ENCODE measurements at regions not wholly inside any gene's neighbourhood (a gene's known extent, or its start where the extent isn't known, plus 50 kb on each side); places are given as distances from the start of the nearest gene placed in this dataset.
"Not testable (repeated sequence)": the region's sequence is repeated elsewhere in the genome, so short reads cannot be mapped to it uniquely, and the experiment has no call there.

DNA sequence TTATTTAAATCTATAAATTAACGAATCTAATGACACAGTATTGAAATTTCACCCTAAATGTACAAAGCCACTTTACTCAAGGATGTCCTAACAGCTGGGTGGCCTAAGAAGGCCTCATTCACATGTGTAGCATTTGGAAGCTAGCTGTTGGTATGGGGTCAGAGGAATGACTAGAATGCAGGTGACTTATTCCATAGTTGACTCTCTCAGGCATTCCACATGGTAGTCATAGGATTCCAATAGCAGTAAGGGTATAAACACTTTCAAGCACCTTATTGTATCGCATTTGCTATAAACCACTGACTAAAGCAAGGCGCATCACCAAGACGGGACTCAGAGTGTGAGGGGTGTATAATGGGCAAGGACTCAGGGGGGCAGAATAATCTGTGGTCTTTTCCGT is 294.8 kb upstream of the EPHA3 start:
- DNase-seq = no peak

DNA sequence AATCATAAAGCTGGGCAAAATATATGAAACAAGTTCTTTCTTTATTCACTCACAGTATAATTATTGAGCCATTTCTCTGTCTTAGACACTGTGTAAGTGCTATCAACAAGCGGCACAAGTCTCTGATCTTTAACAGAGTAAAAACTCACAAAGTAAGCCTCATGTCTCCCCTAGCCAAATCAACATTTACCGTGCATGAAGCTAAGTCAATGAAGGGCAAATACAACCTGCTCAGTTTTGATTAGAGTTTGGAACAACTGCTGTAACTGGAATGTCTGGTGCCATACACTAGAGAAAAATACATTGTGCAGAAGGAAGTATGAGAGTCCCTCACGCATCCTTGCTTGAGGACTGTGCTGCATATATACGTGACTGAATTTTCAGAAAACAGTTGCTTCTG is 291.0 kb upstream of the EPHA3 start:
- no peak for DNase-seq

DNA sequence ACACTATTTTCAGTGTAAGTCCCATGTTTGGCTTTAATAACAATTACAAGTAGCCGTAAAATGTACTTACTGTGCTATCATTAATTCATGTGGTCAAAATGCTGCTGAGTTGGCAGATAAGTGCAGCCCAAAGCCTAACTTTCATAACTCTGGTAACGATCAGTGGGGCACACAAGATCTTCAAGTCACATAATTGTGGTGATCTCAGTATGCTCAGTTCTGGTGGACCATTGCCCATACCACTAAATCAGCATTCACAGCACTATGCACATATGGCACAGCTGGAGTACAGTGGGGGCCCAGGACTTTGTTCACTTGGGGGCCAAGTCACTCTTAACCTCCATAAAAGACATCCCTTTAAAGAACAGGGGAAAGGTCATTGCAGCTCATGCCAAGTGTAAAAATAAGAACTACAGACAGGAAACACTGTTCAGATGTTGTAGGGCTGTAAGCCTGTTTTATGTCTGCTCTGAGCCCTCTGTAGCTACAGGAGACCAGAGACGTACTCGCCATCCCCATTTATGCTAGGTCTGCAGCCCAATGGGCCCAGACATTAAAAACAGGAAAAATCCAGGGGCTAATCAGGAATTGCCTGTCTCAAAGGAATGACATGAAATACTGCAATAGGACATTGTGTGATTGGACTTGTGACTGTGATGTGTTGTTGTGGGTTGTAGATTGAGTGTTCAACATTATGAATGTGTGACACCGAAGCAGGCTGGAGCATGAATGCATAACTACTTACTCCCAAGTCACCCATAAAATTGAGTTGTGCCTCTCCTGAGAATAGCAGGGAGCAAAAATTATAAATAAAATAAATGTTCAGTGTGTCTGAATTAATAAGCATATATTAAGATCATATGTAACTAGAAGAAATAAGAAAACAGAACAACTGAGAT is 282.5 kb upstream of the EPHA3 start:
- DNase-seq = no peak

DNA sequence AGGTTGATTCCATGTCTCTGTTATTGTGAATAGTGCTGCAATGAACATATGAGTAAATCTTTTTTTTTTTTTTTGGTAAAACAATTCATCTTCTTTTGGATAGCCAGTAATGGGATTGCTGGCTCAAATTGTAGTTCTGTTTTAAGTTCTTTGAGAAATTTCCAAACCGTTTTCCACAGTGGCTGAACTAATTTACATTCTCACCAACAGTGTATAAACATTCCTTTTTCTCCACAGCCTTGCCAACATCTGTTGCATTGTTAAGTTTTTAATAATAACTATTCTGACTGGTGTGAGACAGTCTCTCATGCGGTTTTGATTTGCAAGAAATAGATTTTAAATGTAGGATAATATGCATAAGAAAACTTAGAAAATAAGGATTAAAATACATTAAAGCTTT is 279.0 kb upstream of the EPHA3 start:
- no peak for DNase-seq

DNA sequence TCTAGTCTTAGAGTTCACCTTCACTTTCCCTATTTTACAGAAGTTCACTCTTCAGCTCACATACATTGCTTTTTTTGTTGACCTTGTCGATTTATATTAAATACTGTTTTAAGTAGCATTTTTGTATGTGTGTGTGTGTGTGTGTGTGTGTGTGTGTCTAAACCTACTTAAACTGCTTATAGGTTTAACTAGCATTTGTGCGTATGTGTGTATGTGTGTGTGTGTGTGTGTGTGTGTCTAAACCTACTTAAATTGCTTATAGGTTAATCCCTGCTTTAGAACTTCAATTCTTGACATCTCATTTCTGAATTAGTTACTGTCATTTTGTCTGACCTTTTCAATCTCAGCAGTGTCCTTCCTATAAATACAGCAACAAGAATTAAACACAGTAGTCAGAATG is 254.8 kb upstream of the EPHA3 start:
- no peak for DNase-seq

DNA sequence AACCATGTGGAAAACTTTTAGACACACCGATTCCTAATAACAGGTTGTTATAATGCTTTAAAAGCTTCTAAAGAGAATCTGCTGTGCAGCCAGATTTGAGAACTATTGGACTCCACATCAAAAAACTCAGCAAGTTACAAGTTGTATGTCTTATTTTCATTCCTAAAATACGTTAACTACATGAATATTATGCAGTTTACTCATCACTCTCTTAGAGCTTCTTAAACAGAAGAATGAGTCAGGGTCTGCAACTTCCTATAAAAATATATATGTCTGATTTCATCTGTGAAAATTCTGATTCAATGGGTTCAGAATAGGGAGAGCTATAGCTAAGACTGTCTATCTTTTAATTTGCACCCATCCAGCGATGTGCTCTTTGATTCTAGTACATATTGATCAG is 244.2 kb upstream of the EPHA3 start:
- DNase-seq = no peak

DNA sequence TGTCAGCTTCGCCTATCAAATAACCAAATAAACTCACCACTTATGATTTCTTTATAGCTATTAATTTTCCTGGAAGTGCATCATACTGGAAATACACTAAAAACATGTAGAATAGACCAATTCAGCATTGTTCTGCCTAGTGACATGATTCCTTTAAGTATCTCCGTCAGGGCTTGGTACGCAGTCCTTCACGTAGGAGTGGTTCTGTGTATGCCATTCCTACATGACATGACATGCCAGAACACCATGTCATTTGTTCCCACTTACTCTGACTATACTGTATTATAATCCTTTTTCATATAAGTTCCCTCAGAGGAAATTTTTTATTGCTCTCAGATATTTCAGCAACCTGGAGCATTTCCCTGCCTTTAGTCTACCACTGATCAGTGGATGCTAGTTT is 230.7 kb upstream of the EPHA3 start:
- DNase-seq = no peak

DNA sequence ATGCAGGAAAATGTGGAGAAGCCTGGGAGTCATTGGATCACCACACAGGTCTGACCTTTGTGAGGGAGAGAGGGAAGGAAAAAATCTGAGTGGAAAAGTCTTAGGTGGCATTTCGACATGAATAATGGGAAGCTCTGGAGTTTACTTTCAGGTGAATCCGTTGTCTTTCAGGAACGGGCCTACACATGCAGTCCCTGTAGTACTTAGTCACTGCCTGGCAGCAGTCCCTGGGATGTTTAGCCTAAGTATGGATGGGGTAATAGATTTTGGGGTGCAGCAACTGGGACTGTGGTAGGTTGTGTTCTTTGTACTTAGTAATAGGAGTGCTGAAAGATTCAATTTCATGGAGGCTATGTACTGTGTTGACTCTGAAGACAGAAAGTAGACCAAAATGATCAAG is 227.5 kb upstream of the EPHA3 start:
- DNase-seq = no peak

DNA sequence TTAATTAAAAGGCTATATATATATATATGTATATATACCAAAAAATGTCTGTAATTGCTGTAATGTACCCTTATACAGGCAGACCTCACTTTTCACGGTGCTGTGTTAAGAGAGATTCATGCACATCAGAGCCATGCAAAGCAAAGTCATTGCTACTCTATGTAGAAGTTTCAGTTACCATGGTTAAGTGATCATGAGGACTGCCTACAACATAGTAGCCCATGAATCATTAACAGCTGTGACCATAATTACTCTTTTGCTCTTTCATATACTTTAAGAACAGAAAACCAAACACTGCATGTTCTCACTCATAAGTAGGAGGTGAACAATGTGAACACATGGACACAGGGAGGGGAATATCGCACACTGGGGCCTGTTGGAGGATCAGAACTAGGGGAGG is 225.3 kb upstream of the EPHA3 start:
- DNase-seq = no peak

DNA sequence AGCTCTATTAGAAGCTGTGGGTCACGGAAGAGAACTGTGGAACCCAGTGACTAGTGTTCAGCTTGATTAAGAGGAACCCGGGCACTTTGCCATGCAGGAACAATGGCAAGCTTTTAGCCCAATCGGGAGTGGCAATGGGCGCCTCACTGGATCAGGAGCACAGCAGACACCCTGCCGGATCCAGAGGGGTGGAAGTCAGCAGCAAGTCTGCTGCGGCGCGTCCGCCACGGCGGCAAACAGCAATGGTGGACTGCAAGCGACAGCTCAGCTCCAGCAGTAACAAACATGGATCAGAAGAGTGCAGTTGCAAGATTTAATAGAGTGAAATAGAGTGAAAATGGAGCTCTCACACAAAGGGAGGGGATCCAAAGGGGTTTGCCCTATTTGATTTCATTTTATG is 220.8 kb upstream of the EPHA3 start:
- not testable (repeated sequence) for DNase-seq

DNA sequence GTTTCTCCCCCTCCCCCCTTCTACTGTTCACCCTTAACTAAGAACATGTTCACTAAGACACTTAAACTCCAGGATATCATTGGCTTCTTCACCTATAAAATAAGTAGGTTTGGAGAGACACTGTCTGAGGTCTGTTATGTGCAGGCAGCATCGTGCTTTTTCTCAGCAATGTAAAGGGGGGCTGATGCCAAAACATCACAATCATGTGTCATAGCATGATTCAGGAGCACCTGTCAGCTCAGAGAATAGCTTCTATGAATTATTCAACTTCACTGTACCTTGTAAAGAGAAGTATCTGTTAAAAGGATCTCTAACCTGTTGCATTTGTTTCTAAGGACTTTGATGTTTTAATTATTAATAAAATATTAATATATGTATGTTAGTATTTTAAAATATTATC is 211.4 kb upstream of the EPHA3 start:
- DNase-seq = no peak

DNA sequence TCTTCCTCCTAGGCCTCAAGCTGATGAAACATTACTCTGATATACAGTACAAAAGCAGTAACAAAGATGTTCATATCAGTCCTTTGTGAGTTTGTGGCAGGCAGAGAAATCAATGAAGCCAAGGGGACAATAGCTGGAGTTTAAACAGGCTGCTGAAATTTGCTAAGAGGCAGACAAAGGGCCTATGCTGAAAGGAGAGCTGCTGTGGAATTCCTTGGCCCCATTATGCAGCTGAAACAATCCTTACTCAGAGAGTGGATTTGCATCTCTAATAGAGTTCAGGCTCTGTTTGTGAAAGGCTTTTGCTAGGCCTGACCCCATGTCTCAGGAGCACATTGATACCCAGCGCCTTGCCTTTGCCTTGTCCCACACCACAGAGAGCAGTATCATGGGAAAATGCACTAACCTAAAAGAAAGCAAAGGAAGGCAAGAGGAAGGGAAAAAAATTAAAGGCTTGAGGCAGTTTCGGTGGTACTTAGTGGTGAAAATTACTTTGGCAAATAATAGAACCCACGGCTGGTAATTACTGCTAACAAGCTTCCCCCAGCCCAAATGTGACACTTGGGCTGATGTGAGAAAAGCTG is 195.0 kb upstream of the EPHA3 start:
- no peak for DNase-seq

DNA sequence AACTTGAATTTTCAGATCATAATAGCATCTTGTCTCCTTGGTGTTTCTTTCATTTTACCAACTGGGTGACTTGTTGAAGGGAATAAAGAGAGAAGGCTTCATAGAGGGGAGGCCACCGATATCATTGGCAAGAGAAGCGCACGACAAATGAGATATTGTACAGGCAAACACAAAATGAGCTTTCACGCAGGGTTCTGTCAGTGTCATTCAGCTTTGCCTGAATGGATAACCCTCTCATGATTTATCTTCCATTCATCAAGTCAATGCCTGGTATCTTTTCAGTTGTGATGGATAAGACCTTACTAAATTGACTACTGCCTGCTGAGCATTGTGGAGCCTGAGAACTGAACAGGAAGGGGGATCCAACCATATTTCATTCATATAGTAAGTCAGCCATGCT is 188.6 kb upstream of the EPHA3 start:
- DNase-seq = no peak

DNA sequence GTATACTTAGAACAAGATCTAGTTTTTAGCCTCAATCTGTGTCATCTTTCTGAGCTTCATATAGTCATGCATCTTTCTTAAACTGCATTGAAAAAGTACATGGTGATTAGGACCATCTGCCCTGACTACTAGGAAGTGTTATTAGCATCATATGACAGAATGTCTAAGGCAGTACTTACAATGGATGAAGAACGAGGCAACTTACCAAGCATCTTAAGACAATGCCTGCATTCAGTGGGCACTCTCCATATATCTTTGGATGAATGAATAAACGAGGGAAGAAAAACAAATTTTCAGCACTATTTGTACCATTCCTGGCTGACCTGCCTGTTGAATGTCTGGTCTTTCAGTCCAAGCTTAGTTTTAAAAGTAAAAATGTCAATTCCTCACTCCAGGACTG is 185.4 kb upstream of the EPHA3 start:
- DNase-seq = no peak

DNA sequence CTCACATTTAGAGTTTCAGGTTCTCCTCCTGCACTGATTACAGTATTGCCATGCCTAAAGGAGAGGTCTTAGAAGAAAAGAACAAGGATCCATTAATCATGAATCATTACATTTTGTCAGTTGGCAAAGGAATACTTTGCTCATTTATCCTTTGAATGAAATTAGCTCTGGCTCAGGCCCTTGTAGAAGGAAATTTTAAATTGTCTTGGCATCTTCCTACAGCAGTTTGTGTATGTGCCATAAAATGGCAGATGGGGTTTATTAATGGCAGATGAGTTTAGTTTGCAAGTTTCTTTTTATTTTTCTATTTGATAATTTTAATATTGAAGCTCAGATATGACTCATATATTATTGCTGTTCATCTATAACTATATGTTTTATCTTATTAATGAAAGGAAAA is 181.2 kb upstream of the EPHA3 start:
- no peak for DNase-seq

DNA sequence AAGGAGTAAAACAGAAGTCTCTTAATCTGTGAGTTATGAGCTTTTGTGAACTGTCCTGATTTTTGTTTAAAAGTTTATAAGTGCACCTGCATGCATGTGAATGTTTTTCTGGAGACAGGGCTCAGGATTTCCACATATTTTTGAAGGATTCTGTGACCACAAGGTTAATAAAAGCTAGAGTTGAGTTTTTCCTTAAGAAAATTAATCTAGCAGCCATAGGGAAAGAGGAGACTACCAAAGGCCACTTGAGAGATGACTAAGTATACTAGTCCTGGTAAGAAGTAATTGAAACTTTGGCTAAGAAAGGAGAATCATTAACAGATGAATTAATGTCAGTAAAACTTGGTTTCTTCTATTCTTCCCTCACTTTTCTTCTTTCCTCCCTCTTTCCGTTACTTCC is 176.8 kb upstream of the EPHA3 start:
- DNase-seq = no peak

DNA sequence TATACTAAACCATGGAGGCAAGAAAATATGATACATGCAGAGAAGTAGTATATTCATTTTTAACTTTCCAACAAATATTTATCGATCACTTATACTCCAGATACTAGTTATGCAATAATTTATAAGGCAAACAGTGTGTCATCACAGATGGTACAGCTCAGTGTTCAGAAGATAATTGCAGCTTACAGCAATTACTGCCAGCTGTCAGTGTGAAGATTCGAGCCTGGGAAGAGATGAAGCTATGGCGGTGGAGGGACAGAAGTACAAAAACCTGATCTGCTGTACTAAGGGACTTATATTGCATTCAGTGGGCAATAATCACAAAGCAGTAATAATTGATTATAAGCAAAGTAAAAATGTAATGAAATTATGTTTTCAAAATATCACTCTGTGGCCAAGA is 170.6 kb upstream of the EPHA3 start:
- DNase-seq = no peak

DNA sequence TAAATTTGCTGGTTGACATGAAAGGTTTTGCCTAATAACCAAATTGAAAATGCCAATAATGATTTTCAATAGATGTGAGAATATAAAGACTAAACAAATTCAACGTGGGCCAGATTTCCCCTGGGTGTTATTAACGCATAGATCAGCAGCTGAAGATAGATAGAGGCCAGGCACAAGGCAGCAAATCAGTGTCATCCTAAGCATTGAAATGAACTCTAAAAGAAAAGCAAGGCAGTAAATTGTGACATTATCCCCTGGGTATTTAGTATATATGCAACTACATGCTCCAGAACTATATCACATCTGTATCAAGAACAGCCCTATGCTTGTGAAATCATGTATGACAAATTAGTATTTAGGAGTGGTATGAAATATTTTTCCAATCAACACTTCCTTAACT is 167.1 kb upstream of the EPHA3 start:
- DNase-seq = no peak

DNA sequence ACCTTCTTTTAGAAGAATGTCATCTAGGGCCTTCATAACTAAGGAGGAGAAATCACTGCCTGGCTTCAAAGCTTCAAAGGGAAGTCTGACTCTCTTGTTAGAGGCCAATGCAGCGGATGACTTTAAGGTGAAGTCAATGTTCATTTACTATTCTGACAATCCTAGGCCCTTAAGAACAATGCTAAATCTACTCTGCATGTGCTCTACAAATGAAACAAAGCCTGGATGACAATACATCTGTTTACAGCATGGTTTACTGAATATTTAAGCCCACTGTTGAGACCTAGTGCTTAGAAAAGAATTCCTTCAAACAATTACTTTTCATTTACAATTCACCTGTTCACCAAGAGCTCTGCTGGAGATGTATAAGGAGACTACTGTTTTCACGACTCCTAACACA is 160.4 kb upstream of the EPHA3 start:
- no peak for DNase-seq

DNA sequence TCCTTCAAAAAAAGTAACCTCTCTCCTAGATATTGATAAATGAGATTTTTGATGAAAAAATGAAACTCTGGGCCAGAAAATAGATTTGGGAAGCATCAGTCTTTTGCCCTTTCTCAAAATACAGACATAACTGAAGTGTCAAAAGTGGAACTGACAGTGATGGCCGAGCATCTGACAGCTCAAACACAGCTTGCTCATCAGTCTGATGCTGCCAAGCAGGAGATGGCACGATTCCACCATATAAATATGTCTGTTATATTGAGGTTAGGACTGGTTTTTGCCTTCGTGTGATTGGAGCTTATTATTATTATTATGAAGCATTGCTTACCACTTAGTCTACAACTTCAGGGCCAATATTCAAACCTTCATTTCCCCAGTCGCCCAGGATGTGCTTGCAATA is 152.6 kb upstream of the EPHA3 start:
- DNase-seq = no peak

DNA sequence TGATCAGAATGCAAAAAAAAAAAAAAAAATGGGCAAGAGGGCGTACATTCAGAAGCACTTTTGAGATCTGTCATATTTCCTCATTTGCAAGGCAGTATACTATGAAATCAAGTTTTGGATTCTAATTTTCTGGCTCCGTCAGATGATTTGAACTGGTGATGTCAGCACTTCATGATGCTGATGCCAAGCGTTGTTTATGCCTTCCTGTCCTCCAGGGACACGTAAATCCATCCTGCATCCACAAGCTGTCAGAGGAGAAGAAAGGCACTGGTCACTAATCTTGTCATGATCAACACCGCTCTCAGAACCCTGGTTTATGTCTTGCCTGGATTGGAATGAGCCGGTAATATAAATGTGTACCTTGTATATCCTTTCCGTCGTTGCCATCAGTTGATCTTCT is 152.1 kb upstream of the EPHA3 start:
- no peak for DNase-seq

DNA sequence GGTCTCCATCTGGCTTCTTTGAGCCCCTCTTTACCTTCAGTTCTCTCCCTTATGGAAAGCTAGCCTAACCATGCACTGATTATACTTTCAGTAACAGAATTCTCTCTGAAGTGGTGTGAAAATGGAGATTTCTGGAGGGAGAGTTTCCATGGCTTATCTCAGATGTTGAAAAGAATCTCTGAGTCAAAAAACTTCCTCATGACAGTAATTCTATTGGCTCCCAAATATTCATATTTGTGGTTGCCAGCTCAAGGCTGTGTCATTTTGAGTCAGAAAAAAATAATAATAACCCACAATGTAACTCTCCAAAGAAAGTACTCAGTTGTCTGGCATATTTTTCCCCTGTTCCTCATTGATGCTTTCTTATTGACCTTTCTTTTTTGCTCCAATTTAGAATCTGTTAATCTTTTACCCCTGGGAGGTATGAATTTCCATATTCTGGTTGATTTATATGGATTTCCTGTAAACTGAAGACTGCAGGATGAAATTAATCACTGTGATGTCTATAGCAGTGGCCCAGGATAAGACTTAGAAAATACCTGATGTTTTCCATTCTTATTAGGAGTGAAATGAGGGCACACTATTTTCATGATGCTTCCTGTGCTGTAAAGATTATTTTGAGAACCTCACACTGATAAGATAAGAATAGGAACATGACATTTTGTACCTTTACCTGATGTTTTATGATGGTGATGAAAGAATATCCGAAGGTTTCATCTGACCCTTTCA is 149.5 kb upstream of the EPHA3 start:
- DNase-seq = no peak

DNA sequence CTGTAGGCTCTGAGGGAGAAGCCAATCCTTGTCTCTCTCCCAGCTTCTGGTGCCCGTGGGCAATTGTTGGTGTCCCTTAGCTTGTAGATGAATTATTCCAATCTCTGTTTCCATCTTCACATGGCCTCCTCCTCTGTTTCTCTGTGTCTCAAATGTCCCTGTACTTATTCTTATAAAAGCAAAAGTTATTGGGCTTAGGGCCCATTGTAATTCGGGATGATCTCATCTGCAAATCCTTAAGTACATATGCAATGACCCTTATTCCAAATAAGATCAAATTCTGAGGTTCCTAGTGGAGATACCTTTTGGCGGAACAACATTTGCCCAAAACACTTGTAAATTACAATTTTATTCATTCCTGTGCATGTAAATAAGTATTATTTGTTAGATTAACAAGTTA is 147.4 kb upstream of the EPHA3 start:
- DNase-seq = no peak

DNA sequence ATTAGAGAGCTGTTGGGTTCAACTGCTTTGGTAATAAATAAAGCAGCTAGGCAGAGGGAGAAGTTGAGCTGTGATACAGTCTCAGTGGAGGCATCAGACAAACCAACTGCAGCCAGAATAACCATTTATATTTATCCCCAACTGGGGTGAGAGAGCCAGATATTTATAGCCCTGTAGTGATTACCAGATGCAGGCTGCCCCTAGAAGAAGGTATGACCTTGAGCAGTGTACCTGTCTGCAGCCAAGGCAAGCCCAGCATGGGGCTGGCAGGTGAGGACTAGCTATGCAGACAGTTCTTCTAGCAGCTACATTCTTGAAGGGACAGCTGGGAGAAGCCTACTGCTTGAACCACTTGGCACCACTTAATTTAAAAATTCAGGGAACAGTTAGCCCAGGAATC is 144.4 kb upstream of the EPHA3 start:
- no peak for DNase-seq

All from 8988T (cell line).